ENCODE measurements at regions not wholly inside any gene's neighbourhood (a gene's known extent, or its start where the extent isn't known, plus 50 kb on each side); places are given as distances from the start of the nearest gene placed in this dataset.
A peak's percentile ranks its signal among the peaks of the same experiment; 100 is the strongest.

GRCh38 chr14:34098985-34099349, 148.1 kb upstream of the EGLN3 start:
- Mint-ChIP-seq H3K27ac (peak overlapping the region; percentile 18; the same call in 1 of the 2 replicates), H3K4me3 (no peak overlapping the region), H3K4me1 (peaks cover 9% of the 10 kb centered on the region), H3K27me3 (ENCODE audit: low read depth) (no peaks in the 10 kb centered on the region), H3K36me3 (no peaks in the 10 kb centered on the region), H3K9me3 (no peaks in the 10 kb centered on the region)
- POLR2A ChIA-PET, result interaction anchor here (0.6 to 1.4 kb wide), 2 partner anchors 218 to 250 kb away, joined by 3 read pairs; no protein-coding TSS in a partner anchor
- ATAC-seq (no peak), DNase-seq (ENCODE audit: low spot score) (no peak)
- TF ChIP-seq USF2 (CRISPR knock-in tag; IDR thresholded peaks at IDR 0.05), result 0 out of 2 replicates have a peak, but pooled peaks have one; percentile 0
- no peak for TF ChIP-seq ZNF423 (CRISPR knock-in tag; IDR thresholded peaks at IDR 0.05)
- TF ChIP-seq SMAD3 (CRISPR knock-in tag; IDR thresholded peaks at IDR 0.05; ENCODE audit: borderline replicate concordance), result no peak
- CTCF ChIA-PET, result interaction anchor here (0.6 to 6.4 kb wide), 48 partner anchors 9 to 456 kb away, joined by 3 to 91 read pairs (median 4); partner anchors contain the start of gene EGLN3

GRCh38 chr14:34098045-34098984, 147.4 kb upstream of the EGLN3 start:
- CTCF ChIA-PET, result interaction anchor here (0.6 to 6.4 kb wide), 50 partner anchors 9 to 456 kb away, joined by 3 to 91 read pairs (median 4); partner anchors contain the start of gene EGLN3
- Mint-ChIP-seq H3K27me3 (ENCODE audit: low read depth) (no peaks in the 10 kb centered on the region), H3K27ac (peak overlapping the region; percentile 18; the same call in 1 of the 2 replicates), H3K9me3 (no peaks in the 10 kb centered on the region), H3K36me3 (no peaks in the 10 kb centered on the region), H3K4me3 (no peak overlapping the region), H3K4me1 (peaks cover 9% of the 10 kb centered on the region)
- peak; percentile 18 for ATAC-seq
- POLR2A ChIA-PET, result interaction anchor here (0.6 to 1.4 kb wide), 2 partner anchors 219 to 249 kb away, joined by 3 read pairs; no protein-coding TSS in a partner anchor
- TF ChIP-seq USF2 (CRISPR knock-in tag; IDR thresholded peaks at IDR 0.05) (peak; percentile 37; the same call in 1 of the 2 replicates), CTCF (IDR thresholded peaks at IDR 0.05) (peak; percentile 38; the same call in 1 of the 2 replicates), ATF2 (CRISPR knock-in tag; IDR thresholded peaks at IDR 0.05; ENCODE audit: borderline replicate concordance, low read depth) (no peak)
- peak; percentile 25 for DNase-seq (ENCODE audit: low spot score)

- Mint-ChIP-seq H3K27ac (no peak overlapping the region), H3K4me1 (peaks cover 9% of the 10 kb centered on the region), H3K9me3 (no peaks in the 10 kb centered on the region), H3K4me3 (no peak overlapping the region), H3K36me3 (no peaks in the 10 kb centered on the region), H3K27me3 (ENCODE audit: low read depth) (no peaks in the 10 kb centered on the region)
- no peak for ATAC-seq
- ChIA-PET CTCF (interaction anchor here (0.6 to 6.4 kb wide), 12 partner anchors 16 to 255 kb away, joined by 3 to 91 read pairs (median 9); no protein-coding TSS in a partner anchor), POLR2A (no interaction called here)
- no peak for DNase-seq (ENCODE audit: low spot score)
- TF ChIP-seq RELA (CRISPR knock-in tag; IDR thresholded peaks at IDR 0.05; ENCODE audit: borderline replicate concordance) (no peak), CBFB (CRISPR knock-in tag; IDR thresholded peaks at IDR 0.05; ENCODE audit: low read depth) (no peak), ATF2 (CRISPR knock-in tag; IDR thresholded peaks at IDR 0.05; ENCODE audit: borderline replicate concordance, low read depth) (no peak), AFF4 (CRISPR knock-in tag; IDR thresholded peaks at IDR 0.05; ENCODE audit: borderline replicate concordance) (no peak), SMAD4 (CRISPR knock-in tag; IDR thresholded peaks at IDR 0.05) (no peak), KAT7 (CRISPR knock-in tag; IDR thresholded peaks at IDR 0.05; ENCODE audit: borderline replicate concordance) (no peak), JUN (CRISPR knock-in tag; IDR thresholded peaks at IDR 0.05) (no peak), ZNF281 (CRISPR knock-in tag; IDR thresholded peaks at IDR 0.05) (no peak), ZNF263 (CRISPR knock-in tag; IDR thresholded peaks at IDR 0.05; ENCODE audit: low read depth) (no peak), TP53 (CRISPR knock-in tag; IDR thresholded peaks at IDR 0.05) (no peak)
Observed at GRCh38 chr14:34097644-34098043, 146.8 kb upstream of the EGLN3 start.
